SHP77 treated with DMSO at 0.1 percent for 48 hours (cell line): ENCODE measurements at regions not wholly inside any gene's neighbourhood (a gene's known extent, or its start where the extent isn't known, plus 50 kb on each side); places are given as distances from the start of the nearest gene placed in this dataset.

Source experiments
- DNase-seq: peaks from one replicate; lab custom pipeline; 2025; lab: John Stamatoyannopoulos, UW

- DNase-seq = no peak
These were observed 144.0 kb upstream of the CIBAR2 start for GRCh38 chr16:85256190-85256739.

DNA sequence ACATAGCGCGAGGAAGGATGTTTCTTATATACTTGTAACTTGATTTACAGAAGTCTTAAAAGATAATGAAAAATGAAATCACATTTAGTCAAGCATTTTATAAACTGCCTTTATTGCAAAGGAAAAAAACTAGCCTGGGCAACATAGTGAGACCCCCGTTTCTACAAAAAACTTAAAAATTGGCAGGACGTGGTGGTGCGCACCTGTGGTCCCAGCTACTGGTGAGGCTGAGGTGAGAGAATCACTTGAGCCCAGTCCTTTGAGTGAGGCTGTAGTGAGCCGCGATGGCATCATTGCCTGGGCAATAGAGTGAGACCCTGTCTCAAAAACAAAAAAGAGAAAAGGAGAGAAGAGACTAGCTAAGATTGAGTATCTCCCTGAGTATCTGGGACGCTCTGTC, 145.2 kb upstream of the CIBAR2 start:
- DNase-seq = no peak

DNA sequence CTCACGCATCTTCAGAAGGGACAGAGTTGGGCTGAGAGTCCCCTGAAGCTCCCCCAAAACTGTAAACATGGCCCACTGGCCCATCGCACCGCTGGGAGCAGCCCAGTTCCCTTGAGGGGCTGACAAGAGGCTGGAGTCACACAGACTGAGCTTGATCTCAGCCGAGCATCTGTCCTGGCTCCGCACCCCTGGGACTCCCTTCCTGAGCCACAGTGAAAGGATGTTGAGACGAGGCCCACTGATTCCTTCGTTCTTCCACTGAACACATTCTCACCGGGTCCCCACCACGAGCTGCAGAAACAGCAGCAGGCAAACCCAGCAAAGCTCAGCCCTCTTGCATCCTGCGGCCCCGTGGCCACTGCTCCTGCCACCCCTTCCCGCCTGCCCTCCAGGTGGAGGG, 145.9 kb upstream of the CIBAR2 start:
- DNase-seq = no peak

GRCh38 chr16:85258629-85259028, 146.4 kb upstream of the CIBAR2 start:
- no peak for DNase-seq

- no peak for DNase-seq
These were observed 147.0 kb upstream of the CIBAR2 start for GRCh38 chr16:85259115-85259831.

DNA sequence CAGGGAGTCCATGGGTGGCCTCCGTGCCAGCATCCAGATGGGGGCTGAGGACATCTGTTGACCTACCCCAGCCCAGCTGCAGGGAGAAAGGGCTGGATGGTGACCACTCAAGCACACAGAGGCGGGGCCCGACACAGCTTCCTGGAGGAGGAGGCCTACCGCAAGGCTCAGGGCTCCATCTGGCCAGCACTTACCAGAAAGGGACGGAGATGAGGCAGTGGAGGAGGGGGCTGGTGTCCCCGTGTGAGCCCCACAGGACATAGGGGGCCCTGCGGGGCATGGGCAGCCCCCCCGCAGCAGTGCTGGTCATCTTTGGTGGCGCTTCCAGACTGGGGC, 147.5 kb upstream of the CIBAR2 start:
- DNase-seq = no peak

DNA sequence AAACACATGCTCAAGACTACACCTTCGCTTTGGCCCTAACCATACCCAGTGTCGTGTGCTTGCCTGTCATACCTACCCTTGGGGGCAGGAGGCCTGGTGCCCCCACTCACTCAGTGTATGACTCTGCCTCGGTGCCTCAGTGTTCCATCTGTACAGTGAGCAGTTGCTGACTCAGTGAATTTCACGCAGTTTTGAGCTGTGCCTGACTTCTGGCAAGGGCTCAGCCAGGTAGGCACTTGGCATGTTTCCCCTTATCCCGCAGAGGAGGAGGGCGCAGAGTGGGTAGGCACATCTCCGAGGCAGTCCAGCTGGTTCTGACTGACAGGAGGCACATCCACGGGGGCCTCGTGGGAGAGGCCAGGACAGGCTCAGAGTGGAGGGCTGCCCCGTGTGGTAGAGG, 148.9 kb upstream of the CIBAR2 start:
- DNase-seq = no peak

- no peak for DNase-seq
These were observed 149.6 kb upstream of the CIBAR2 start for GRCh38 chr16:85261657-85262557.

DNA sequence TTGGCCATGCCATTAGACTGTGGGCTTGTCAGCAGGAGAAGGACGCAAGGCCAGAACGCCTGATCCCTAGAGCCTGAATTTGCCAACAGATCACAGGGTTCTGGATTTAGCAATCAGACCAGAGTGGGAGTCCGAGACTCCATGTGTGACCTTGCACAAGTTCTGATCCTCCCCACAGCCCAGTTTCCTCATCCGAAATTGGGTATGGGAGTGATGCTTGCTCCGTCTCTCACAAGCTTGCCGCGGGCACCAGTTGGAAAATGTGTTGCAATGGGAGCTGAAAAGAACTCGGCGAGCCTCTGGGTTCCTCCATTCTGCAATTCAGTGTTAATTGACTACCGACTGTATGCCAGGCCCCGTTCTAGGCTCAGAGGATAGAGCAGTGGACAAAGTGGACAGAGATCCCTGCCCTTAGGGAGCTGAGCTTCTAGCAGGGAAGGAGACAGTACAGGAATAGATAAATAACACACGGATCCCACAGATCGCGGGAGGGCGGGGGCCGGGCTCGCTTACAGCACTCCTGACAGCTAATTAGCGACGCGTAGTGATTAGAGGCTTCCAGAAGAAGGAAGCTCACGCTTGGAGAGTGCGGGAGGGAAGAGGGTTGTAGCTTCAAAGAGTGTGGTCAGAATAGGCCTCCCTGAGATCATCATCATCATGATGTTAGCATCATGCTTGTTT, 150.4 kb upstream of the CIBAR2 start:
- no peak for DNase-seq

DNA sequence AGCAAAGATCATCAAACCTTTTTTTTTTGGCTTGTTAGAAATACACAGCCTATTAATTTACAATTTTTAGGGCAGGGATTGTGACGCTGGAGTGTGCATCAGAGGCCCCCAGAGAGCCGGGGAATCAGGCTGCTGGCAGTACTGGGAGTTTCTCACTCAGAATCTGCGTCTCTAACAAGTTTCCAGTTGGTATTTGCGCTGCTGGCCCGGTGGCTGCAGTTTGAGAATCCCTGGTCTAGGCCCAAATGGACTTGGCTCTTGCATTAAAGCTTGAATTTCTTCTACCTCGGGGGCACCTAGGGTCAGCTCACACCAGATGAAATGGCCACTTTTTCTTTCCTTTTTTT, 150.9 kb upstream of the CIBAR2 start:
- no peak for DNase-seq

DNA sequence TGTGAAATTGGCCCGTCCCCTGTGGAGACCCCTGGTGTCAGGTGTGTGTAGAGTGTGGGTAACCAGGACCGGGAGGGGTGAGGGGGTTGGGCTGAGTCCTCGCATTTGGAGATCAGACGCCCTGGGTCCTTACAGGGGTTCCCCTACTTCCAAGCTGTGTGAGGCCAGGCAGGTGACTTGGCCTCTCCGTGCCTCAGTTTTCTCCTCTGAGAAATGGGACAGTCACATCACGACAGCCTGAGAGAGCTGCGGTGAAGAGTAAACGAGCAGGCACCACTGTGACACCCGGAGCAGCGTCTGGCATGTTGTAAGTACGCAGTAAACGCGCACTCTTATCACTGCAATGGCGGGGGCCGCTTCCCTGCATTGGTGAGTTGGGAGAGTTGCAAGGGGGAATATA, 152.5 kb upstream of the CIBAR2 start:
- no peak for DNase-seq

GRCh38 chr16:85265161-85265784, 153.0 kb upstream of the CIBAR2 start:
- DNase-seq = no peak

- DNase-seq = no peak
These were observed 153.5 kb upstream of the CIBAR2 start for GRCh38 chr16:85265810-85266209.

DNA sequence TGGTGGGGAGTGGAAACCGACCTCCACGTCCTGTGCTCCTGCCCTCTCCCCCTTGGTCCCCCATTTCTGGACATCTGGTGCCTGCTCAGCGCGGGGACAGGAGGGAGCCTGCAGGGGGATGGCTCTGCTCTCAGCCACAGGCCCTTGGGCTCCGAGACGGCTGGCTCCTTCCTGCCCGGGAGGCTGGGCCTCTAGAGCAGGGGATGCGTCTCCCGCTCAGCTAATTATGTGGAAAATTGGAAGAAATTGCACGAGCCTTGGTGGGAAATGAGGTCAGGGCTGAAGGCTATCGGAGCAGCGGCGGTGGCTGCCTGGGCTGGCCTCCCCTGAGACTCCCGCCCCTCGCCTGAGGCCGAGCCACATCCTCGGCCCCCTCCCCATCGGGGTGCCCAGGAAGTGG, 154.6 kb upstream of the CIBAR2 start:
- no peak for DNase-seq

- no peak for DNase-seq
These were observed 155.2 kb upstream of the CIBAR2 start for GRCh38 chr16:85267414-85267945.

- no peak for DNase-seq
These were observed 156.9 kb upstream of the CIBAR2 start for GRCh38 chr16:85269165-85269564.

- DNase-seq = no peak
These were observed 158.1 kb upstream of the CIBAR2 start for GRCh38 chr16:85270374-85270773.

- DNase-seq = no peak
These were observed 158.9 kb upstream of the CIBAR2 start for GRCh38 chr16:85271198-85271597.

- DNase-seq = no peak
These were observed 161.0 kb upstream of the CIBAR2 start for GRCh38 chr16:85273293-85273692.

DNA sequence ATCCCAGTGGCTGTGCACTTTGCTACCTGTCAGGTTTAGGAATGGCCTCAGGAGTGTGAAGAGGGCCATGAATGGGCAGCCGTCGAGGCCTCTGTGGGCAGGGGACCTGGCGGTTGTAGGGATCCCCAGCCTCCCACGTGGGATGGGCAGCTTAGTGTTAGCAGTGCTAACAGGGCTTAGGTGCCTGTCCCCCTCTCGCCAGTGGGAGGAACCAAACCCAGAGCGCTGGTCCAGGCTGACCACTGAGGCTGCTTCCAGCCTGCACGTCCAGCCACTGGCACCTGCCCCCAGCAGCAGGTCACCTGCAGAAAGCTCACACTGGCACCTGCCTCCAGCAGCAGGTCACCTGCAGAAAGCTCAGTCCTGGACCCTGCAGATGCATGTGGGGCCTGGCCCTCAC, 162.2 kb upstream of the CIBAR2 start:
- DNase-seq = no peak

DNA sequence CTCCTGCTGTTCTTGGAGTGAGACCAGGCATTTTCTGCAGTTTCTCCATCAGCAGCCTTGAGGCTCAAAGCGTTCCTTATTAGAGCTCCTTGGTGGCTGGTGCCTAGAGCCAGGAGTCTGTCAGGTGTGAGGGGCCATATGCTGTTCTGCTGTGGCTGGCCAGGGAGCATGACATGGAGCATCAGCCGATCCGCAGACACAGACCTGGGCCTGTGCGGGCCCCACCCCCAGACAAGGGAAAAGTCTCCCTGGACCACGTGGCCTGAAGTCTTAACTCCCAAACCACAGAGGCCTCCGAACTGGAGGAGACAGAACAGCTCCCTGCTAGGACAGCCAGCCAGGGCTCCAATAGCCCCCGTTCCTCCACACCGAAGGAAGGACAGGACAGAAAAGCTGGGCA, 162.7 kb upstream of the CIBAR2 start:
- no peak for DNase-seq
